ENCODE measurements at regions not wholly inside any gene's neighbourhood (a gene's known extent, or its start where the extent isn't known, plus 50 kb on each side); places are given as distances from the start of the nearest gene placed in this dataset.

- Histone ChIP-seq H3K4me1 (ENCODE audit: control insufficient read depth in 1 of 2, insufficient read depth in 2 of 2, low read depth in 1 of 2, low read length in 1 of 2) (no peaks in the 10 kb centered on the region; a peak in 1 of 4 replicates), H3K9ac (no peak overlapping the region), H3K27ac (ENCODE audit: low read depth in 2 of 2, low read length in 1 of 2) (no peak overlapping the region), H3K4me2 (no peak overlapping the region), H3F3A (replicated peaks; ENCODE audit: insufficient read depth) (no peaks in the 10 kb centered on the region), H3K79me2 (ENCODE audit: insufficient read depth) (no peaks in the 10 kb centered on the region), H3K27me3 (ENCODE audit: insufficient read depth) (no peaks in the 10 kb centered on the region), H3K9me3 (no peaks in the 10 kb centered on the region), H3K4me3 (ENCODE audit: low read depth in 2 of 2, low read length in 1 of 2) (no peak overlapping the region), H4K20me1 (ENCODE audit: insufficient read depth) (no peaks in the 10 kb centered on the region), H2AFZ (ENCODE audit: low read depth) (no peak overlapping the region), H3K36me3 (replicated peaks in 1 of 2; ENCODE audit: control insufficient read depth in 1 of 2, insufficient read depth in 2 of 2, low read length in 1 of 2) (no peaks in the 10 kb centered on the region), H3K9me2 (no peaks in the 10 kb centered on the region)
- TF ChIP-seq CHD2 (IDR thresholded peaks at IDR 0.05; ENCODE audit: low read length, partially characterized antibody) (no peak), POLR2AphosphoS5 (IDR thresholded peaks at IDR 0.05; ENCODE audit: low read depth, low read length) (no peak), PBX3 (IDR thresholded peaks at IDR 0.05) (no peak), IRF3 (IDR thresholded peaks at IDR 0.05; ENCODE audit: low read depth, low read length) (no peak), USF2 (IDR thresholded peaks at IDR 0.05; ENCODE audit: borderline replicate concordance, low read depth, low read length) (no peak), GABPA (IDR thresholded peaks at IDR 0.05; ENCODE audit: low read depth) (no peak), MAX (IDR thresholded peaks at IDR 0.05; ENCODE audit: low read depth) (no peak), SIN3A (IDR thresholded peaks at IDR 0.05; ENCODE audit: borderline replicate concordance, low read depth, low read length) (no peak), RCOR1 (IDR thresholded peaks at IDR 0.05; ENCODE audit: low read length) (no peak), CTCF (IDR thresholded peaks at IDR 0.05) (no peak), RAD21 (IDR thresholded peaks at IDR 0.05; ENCODE audit: low read length) (no peak)
- DNase-seq = no peak
- ChIA-PET CTCF (no interaction called here), POLR2A (no interaction called here)
These were observed 222.1 kb upstream of the DEFB112 start for GRCh38 chr6:50271817-50272216.

- Histone ChIP-seq H3K9me2 (no peaks in the 10 kb centered on the region), H3K27me3 (ENCODE audit: insufficient read depth) (no peaks in the 10 kb centered on the region), H3K4me3 (ENCODE audit: low read depth in 2 of 2, low read length in 1 of 2) (no peak overlapping the region), H3K36me3 (replicated peaks in 1 of 2; ENCODE audit: control insufficient read depth in 1 of 2, insufficient read depth in 2 of 2, low read length in 1 of 2) (no peaks in the 10 kb centered on the region), H3K4me1 (ENCODE audit: control insufficient read depth in 1 of 2, insufficient read depth in 2 of 2, low read depth in 1 of 2, low read length in 1 of 2) (no peaks in the 10 kb centered on the region; a peak in 1 of 4 replicates), H3F3A (replicated peaks; ENCODE audit: insufficient read depth) (no peaks in the 10 kb centered on the region), H2AFZ (ENCODE audit: low read depth) (no peak overlapping the region), H4K20me1 (ENCODE audit: insufficient read depth) (no peaks in the 10 kb centered on the region), H3K79me2 (ENCODE audit: insufficient read depth) (no peaks in the 10 kb centered on the region), H3K9me3 (no peaks in the 10 kb centered on the region), H3K9ac (no peak overlapping the region), H3K27ac (ENCODE audit: low read depth in 2 of 2, low read length in 1 of 2) (no peak overlapping the region), H3K4me2 (no peak overlapping the region)
- ChIA-PET CTCF (no interaction called here), POLR2A (no interaction called here)
- DNase-seq = no peak
- no peak for TF ChIP-seq CHD2 (IDR thresholded peaks at IDR 0.05; ENCODE audit: low read length, partially characterized antibody)
- TF ChIP-seq TEAD4 (IDR thresholded peaks at IDR 0.05; ENCODE audit: borderline replicate concordance, insufficient read depth) = no peak
- TF ChIP-seq MEF2A (IDR thresholded peaks at IDR 0.05; ENCODE audit: borderline replicate concordance, low read depth) = no peak
- no peak for TF ChIP-seq CTCF (IDR thresholded peaks at IDR 0.05)
- TF ChIP-seq RAD21 (IDR thresholded peaks at IDR 0.05; ENCODE audit: low read length) = no peak
- no peak for TF ChIP-seq YY1 (IDR thresholded peaks at IDR 0.05; ENCODE audit: low read depth)
- no peak for TF ChIP-seq MAX (IDR thresholded peaks at IDR 0.05; ENCODE audit: low read depth)
- no peak for TF ChIP-seq MXI1 (IDR thresholded peaks at IDR 0.05; ENCODE audit: low read depth, low read length)
- TF ChIP-seq REST (IDR thresholded peaks at IDR 0.05; ENCODE audit: low read depth, low read length) = no peak
These were observed 222.9 kb upstream of the DEFB112 start for GRCh38 chr6:50272611-50273010.
